NCI-H510A (cell line): ENCODE measurements at regions not wholly inside any gene's neighbourhood (a gene's known extent, or its start where the extent isn't known, plus 50 kb on each side); places are given as distances from the start of the nearest gene placed in this dataset.
"Not testable (repeated sequence)": the region's sequence is repeated elsewhere in the genome, so short reads cannot be mapped to it uniquely, and the experiment has no call there.

Source experiments
- DNase-seq: peaks from one replicate; lab custom pipeline; 2025; lab: John Stamatoyannopoulos, UW

GRCh38 chr18:4765401-4765800 lies 310.3 kb upstream of the DLGAP1 start:
- DNase-seq, result no peak

GRCh38 chr18:4762330-4762729 lies 307.2 kb upstream of the DLGAP1 start:
- DNase-seq, result no peak

- no peak for DNase-seq
These were observed 303.9 kb upstream of the DLGAP1 start for GRCh38 chr18:4758980-4759379.

DNA sequence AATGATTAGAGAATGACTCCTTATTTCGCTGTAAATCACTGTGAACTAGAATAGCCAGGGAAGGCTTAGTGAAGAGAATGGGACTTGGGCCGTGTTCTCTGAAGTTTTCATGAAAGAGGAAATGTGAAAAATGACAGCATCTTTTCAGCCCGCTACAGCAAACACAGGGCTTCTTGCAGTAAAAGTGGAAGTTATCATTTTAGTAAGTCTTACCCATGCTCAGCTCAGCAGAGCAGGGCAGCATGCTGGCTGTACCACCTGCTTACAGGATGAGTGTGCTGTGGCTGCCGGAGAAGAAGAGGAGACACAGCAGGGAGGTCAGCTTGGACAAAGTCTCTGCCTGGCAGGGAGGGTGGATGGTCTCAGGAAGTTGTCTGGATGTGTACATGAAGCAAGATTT lies 300.7 kb upstream of the DLGAP1 start:
- DNase-seq, result no peak

DNA sequence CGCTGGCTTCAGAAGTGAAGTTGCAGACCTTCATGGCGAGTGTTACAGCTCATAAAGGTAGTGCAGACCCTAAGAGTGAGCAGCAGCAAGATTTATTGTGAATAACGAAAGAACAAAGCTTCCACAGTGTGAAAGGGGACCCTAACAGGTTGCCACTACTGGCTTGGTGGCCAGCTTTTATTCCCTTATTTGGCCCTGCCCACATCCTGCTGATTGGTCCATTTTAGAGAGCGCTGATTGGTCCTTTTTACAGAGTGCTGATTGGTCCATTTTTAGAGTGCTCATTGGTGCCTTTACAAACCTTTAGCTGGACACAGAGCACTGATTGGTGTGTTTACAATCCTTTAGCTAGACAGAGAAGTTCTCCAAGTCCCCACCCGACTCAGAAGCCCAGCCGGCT lies 298.0 kb upstream of the DLGAP1 start:
- DNase-seq, result not testable (repeated sequence)

DNA sequence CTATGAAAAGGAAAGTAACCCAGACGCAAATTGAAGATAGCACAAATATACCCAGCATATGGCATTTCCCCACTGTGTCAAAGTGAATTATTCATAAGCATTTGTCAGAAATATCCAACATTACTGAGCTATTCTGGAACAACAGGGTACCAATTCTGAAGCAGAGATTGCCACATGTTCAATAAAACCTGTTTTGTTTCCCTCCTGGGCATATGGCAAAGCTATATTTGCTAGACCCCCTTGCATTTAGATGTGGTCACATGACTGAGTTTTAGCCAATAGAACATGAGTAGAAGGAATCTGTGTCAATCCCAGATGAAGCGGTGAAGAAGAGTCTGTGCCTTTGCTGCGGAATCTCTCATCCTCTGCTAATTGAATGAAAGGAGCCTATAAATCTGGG lies 296.4 kb upstream of the DLGAP1 start:
- no peak for DNase-seq

DNA sequence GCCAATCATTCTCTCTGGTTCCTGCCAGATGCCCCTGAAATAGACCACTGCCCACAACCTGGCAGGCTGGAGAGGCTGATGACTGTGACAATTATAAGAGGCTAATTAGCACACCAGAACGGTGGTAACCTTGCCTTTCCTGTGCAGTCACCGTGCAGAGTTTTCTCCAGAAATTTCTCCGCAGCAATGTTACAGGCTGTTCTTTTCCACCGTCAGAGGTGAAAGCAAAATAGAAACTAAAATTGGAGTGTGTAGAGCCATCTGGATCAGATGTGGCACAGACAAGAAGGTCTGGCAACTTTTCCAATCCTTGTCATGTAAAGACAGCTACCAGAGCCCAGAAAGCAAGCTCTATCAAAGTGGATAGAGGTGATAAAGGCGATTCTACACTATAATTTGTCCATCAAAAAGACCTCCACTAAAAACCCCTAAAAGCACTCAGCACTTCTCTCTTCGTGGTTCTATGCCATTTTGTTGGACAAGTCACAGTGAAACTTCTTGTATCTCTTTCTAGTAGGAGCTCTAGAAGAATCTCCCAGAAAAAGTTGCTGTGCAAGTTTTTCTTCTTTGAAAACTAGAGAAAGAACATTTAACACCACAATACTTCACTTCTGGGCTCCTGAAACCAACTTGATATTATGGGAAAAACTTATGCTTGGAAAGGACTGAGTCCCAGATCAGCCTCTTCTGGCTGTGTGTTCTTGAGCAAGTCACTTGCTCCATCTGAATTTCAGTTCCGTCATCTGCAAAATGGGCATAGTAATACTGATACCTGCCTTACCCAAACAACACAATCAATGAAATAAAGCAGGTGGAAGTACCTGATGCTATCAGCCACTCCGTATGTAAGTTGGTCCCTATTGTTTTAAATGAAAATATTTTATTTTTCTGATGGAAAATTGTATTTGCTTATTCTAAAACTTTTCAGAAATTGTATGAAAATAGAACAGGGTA lies 295.6 kb upstream of the DLGAP1 start:
- no peak for DNase-seq

DNA sequence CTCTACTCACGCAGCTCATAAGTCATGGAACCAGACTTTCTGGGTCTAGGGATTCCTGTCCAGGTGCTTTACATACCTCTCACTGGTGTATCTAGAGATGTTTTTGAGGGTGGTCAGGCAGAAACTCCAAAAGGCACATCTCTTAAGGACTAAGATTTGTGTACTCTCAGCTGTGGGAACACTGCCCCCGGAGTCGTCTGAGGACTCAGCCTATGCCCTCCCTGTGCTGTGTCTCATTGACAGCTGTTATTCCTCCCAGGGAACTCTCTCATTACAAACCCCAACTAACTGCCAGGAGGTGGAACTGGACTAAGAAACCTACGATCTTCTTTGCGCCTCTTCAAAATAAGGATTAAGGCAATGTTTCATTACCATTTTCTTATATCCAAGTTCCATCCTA lies 293.9 kb upstream of the DLGAP1 start:
- DNase-seq, result no peak

- DNase-seq, result no peak
These were observed 279.8 kb upstream of the DLGAP1 start for GRCh38 chr18:4734903-4735302.

DNA sequence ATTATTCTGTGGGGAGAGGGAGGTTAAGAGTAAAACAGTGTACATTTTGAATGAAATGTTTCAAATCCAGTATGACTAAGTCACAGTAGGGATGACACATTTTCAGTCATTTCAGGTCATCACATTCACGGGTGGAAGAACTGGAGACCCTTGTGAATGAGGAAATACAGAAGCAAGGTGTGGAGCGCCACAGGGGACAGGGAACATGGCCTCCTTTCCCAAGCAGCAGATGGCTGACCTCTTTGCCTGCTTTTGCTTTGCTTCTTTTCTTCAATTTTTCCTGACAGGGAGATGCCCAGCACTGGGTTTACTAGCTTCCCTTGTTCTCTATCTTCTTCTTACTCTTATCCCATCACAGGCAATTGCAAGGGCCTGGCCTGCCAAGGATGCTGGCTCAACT lies 278.9 kb upstream of the DLGAP1 start:
- DNase-seq, result no peak

DNA sequence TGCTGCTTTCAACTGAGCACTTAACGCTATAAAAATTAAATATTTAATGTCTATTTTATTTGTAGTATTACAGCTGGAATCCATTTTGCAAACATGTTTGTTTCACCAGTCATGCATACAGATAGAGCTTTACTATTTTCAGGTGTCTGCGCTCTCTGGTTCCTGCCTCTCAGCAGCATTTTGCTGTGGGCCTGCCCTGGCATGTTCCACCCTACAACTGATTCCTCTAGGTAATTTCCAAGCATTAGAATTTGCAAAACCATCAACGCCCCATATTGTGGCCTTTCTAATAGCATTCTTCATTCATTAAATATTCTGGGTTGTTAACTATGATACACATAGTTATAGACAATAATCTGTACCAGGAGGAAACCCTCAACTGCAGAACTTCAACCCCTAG lies 266.4 kb upstream of the DLGAP1 start:
- DNase-seq, result no peak

DNA sequence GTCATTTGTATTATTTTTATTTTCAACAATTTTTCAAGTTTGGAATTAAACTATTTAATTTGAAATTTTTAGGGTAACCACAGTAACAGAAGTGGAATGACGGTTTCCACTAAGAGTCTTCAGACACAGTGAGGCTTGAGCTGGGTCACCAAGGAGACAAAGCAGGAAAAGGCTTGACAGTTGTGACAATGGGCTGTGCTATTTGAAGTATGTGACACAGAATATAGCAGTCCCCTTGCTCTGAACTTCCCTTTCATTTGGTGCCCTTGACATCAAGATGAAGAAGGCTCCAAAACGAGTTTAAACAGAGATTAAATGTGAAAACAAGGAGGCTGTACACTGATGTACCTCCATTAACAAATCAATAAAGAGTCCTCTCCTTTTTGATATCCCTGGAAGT lies 265.4 kb upstream of the DLGAP1 start:
- DNase-seq, result no peak

GRCh38 chr18:4705894-4706293 lies 250.8 kb upstream of the DLGAP1 start:
- DNase-seq, result no peak

- no peak for DNase-seq
These were observed 249.7 kb upstream of the DLGAP1 start for GRCh38 chr18:4704781-4705180.

GRCh38 chr18:4691836-4692235 lies 236.7 kb upstream of the DLGAP1 start:
- DNase-seq, result no peak

DNA sequence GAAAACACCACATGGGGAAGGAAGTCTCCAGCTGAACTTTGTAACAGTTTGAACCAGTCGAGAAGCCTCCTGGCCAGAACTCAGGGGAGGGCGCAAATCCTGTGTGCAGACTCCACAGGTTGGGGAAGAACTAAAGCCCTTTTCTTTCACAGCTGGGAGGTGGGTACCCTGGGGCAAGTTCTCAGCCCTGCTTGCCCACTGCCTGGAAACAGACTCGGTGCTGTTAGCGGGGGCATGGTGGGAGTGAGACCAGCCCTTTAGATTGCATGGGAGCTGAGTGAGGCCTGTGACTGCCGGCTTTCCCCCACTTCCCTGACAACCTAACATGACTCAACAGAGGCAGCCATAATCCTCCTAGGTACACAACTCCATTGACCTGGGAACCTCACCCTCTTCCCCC lies 223.6 kb upstream of the DLGAP1 start:
- DNase-seq, result not testable (repeated sequence)

- no peak for DNase-seq
These were observed 221.9 kb upstream of the DLGAP1 start for GRCh38 chr18:4677006-4677405.

GRCh38 chr18:4672162-4672561 lies 217.1 kb upstream of the DLGAP1 start:
- DNase-seq, result no peak

DNA sequence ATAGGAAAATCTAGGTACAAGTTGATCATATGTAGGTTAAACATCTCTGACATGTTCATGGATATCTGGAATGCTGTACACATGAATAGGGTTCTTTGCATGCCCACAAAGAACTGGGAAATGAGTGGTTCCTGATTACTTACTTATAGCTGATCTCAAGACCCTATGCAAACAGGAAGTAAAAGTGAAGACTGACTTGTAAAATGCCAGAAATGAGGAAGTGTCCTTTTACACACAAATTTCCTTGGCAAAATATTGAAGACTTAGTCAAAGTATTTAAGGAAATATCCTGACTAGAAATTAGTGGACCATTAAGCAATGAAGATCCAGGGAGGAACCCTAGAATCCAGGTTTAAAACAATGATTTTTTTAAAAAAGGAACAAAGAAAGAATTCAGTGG lies 203.7 kb upstream of the DLGAP1 start:
- no peak for DNase-seq

DNA sequence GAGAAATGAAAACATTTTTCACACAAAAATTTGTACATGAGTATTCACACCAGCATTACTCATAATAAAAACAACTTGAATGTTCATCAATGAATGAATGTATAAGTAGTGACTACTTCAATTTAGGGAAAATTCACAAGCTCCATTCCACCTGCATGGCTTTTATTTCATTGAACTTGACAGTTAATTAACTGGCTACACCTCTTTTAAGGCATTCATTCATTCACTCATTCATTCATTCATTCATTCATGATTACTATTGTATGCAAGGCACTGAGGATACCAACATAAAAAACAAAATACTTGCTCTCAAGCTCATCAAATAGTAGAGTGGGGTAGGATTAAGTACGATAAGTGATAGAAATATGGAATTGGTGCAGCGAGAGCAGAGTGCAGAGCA lies 198.3 kb upstream of the DLGAP1 start:
- DNase-seq, result no peak

GRCh38 chr18:4641771-4642368 lies 186.8 kb upstream of the DLGAP1 start:
- DNase-seq, result no peak

DNA sequence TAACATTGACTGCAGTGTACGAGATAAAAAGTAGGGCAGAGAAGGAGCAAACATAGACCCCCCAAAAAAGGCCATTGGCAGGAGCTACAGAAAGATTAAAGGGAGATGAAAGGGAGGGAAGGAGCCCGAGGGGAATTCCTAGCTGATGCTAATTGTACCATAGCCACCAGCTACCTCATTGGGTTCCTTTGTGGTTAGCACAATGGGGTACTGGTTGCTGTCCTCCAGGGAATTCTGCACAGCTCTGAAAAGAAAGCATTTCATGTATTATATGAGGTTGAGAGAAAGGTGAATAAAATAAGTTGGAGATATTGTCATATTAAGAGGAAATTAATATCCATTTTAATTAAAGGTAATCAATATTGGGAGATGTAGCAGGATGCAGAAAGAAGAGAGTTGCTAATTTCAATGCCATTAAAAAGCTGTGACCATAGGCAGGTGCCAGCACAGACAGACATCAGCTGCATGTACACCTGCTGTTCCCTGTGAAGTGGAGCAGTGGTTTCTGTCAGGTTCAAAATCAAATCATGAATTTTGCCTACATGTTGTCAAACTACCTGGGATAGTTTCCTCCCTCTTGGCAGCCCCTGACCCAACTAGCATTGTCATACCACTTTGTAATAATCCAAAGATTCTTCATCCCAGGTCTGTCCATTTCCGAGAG lies 185.4 kb upstream of the DLGAP1 start:
- DNase-seq, result no peak
